Mesenchymal stem cell (in vitro differentiated cells and primary cell): ENCODE measurements at regions not wholly inside any gene's neighbourhood (a gene's known extent, or its start where the extent isn't known, plus 50 kb on each side); places are given as distances from the start of the nearest gene placed in this dataset.

ENCODE experiments used
- DNase-seq: peaks from one replicate; pipeline ENCODE4 v3.0.0-alpha.2; 2013
- H2AFZ ChIP-seq: one replicate; pipeline ENCODE4 v1.6.1; 2013; ENCODE audit warnings: low read depth, mild to moderate bottlenecking, control low read depth, inconsistent platforms, low read length, moderate library complexity
- H2AK5ac ChIP-seq: 2 replicates; pipeline ENCODE4 v1.6.1; 2013; ENCODE audit warnings: low read length, moderate library complexity, mild to moderate bottlenecking, inconsistent platforms; ENCODE audit not compliant: severe bottlenecking
- H2BK120ac ChIP-seq: one replicate; pipeline ENCODE4 v1.6.1; 2013; ENCODE audit warnings: low read depth, mild to moderate bottlenecking, inconsistent platforms, low read length, moderate library complexity
- H2BK12ac ChIP-seq, 2 experiments: one replicate each; pipeline ENCODE4 v1.6.1; 2013; ENCODE audit warnings: inconsistent platforms in 2 of 2, low read length in 2 of 2, mild to moderate bottlenecking in 2 of 2, moderate library complexity in 2 of 2, control low read depth in 1 of 2
- H2BK15ac ChIP-seq: one replicate; pipeline ENCODE4 v1.6.1; 2013; ENCODE audit warnings: mild to moderate bottlenecking, low read depth, inconsistent platforms; ENCODE audit not compliant: poor library complexity, severe bottlenecking
- H2BK5ac ChIP-seq: 2 replicates; pipeline ENCODE4 v1.6.1; 2013; ENCODE audit warnings: low read depth, mild to moderate bottlenecking, low read length, control low read depth, inconsistent platforms; ENCODE audit not compliant: poor library complexity, severe bottlenecking
- H3K14ac ChIP-seq, 2 experiments: one replicate each; pipeline ENCODE4 v1.6.1; 2013; ENCODE audit warnings: inconsistent platforms in 2 of 2, low read length in 2 of 2, control low read depth in 1 of 2, mild to moderate bottlenecking in 1 of 2, moderate library complexity in 1 of 2
- H3K18ac ChIP-seq, 2 experiments: one replicate each; pipeline ENCODE4 v1.6.1; 2013; ENCODE audit warnings: inconsistent platforms in 2 of 2, low read length in 2 of 2, control low read depth in 1 of 2, low read depth in 1 of 2, mild to moderate bottlenecking in 1 of 2
- H3K23ac ChIP-seq, 2 experiments: one replicate each; pipeline ENCODE4 v1.6.1; 2013; ENCODE audit warnings: inconsistent platforms in 2 of 2, low read length in 2 of 2, mild to moderate bottlenecking in 2 of 2, moderate library complexity in 2 of 2, control low read depth in 1 of 2
- H3K27ac ChIP-seq: 2 replicates; pipeline ENCODE4 v1.5.1; 2013; ENCODE audit warnings: mild to moderate bottlenecking, moderate library complexity, low read length, control low read depth, inconsistent platforms; ENCODE audit not compliant: poor library complexity, severe bottlenecking
- H3K27me3 ChIP-seq, 2 experiments: 2 replicates each; pipeline versions ENCODE4 v1.6.1 to v1.7.0; 2013; ENCODE audit warnings: low read length in 2 of 2, mild to moderate bottlenecking in 2 of 2, moderate library complexity in 2 of 2, control low read depth in 1 of 2, inconsistent platforms in 1 of 2; ENCODE audit not compliant: control insufficient read depth in 1 of 2, insufficient read depth in 1 of 2
- H3K36me3 ChIP-seq, 2 experiments: 2 replicates each; pipeline versions ENCODE4 v1.6.1 to v1.7.0; 2013; ENCODE audit warnings: low read length in 2 of 2, control low read depth in 1 of 2, inconsistent platforms in 1 of 2, low read depth in 1 of 2, mild to moderate bottlenecking in 1 of 2; ENCODE audit not compliant: insufficient read depth in 2 of 2, control insufficient read depth in 1 of 2
- H3K4ac ChIP-seq, 2 experiments: one replicate each; pipeline ENCODE4 v1.6.1; 2013; ENCODE audit warnings: inconsistent platforms in 2 of 2, low read length in 2 of 2, mild to moderate bottlenecking in 2 of 2, moderate library complexity in 2 of 2, control low read depth in 1 of 2, low read depth in 1 of 2
- H3K4me1 ChIP-seq: 2 replicates; pipeline ENCODE4 v1.6.1; 2013; ENCODE audit warnings: low read depth, low read length, control low read depth; ENCODE audit not compliant: control insufficient read depth, insufficient read depth
- H3K4me2 ChIP-seq: 2 replicates; pipeline ENCODE4 v1.6.1; 2013; ENCODE audit warnings: low read length, mild to moderate bottlenecking, inconsistent platforms; ENCODE audit not compliant: poor library complexity, severe bottlenecking
- H3K4me3 ChIP-seq, 2 experiments: 2 replicates each; pipeline versions ENCODE4 v1.5.1 to v1.7.0; 2013; ENCODE audit warnings: low read length in 2 of 2, mild to moderate bottlenecking in 2 of 2, control low read depth in 1 of 2, low read depth in 1 of 2; ENCODE audit not compliant: insufficient read depth in 1 of 2
- H3K79me1 ChIP-seq: replicated peaks from 2 replicates; pipeline ENCODE4 v1.6.1; 2013; ENCODE audit warnings: mild to moderate bottlenecking, control low read depth, low read length, inconsistent platforms; ENCODE audit not compliant: poor library complexity, severe bottlenecking
- H3K9ac ChIP-seq: 2 replicates; pipeline ENCODE4 v1.7.0; 2013; ENCODE audit warnings: mild to moderate bottlenecking, low read length, moderate library complexity
- H3K9me3 ChIP-seq: 2 replicates; pipeline ENCODE4 v1.7.0; 2013; ENCODE audit warnings: mild to moderate bottlenecking, low read length; ENCODE audit not compliant: control insufficient read depth
- H4K8ac ChIP-seq: one replicate; pipeline ENCODE4 v1.6.1; 2013; ENCODE audit warnings: inconsistent platforms, mild to moderate bottlenecking, low read length, moderate library complexity
- H4K91ac ChIP-seq: one replicate; pipeline ENCODE4 v1.6.1; 2013; ENCODE audit warnings: mild to moderate bottlenecking, low read length, inconsistent platforms
- WGBS: methylation state at CpG from one replicate; pipeline ENCODE4 v1.1.7; 2013; ENCODE audit warnings: mixed read lengths; 5-methylcytosine and 5-hydroxymethylcytosine counted together

- Histone ChIP-seq H3K18ac (no peak overlapping the region), H3K4ac (no peak overlapping the region), H3K27me3 (no peaks in the 10 kb centered on the region), H3K9ac (no peak overlapping the region), H2BK12ac (no peak overlapping the region), H3K36me3 (no peaks in the 10 kb centered on the region), H3K4me2 (no peak overlapping the region), H3K4me1 (no peaks in the 10 kb centered on the region), H2BK15ac (no peak overlapping the region), H3K14ac (no peak overlapping the region), H2BK120ac (no peak overlapping the region), H4K8ac (no peak overlapping the region), H3K79me1 (no peaks in the 10 kb centered on the region), H2BK5ac (no peak overlapping the region), H3K27ac (no peak overlapping the region), H3K9me3 (peaks cover 4% of the 10 kb centered on the region), H4K91ac (no peak overlapping the region), H2AK5ac (no peak overlapping the region), H3K23ac (no peak overlapping the region), H3K4me3 (no peak overlapping the region), H2AFZ (no peak overlapping the region)
- 91% methylated on average over 3 of the region's 3 CpGs for WGBS
- DNase-seq: no peak
Measured at GRCh38 chr2:56615760-56616159, 432.0 kb downstream of the CCDC85A start.

GRCh38 chr2:56624181-56624580 is 440.4 kb downstream of the CCDC85A start:
- WGBS: 92% methylated on average over 1 of the region's 1 CpG
- Histone ChIP-seq H3K9me3 (no peaks in the 10 kb centered on the region), H3K27ac (no peak overlapping the region), H2AK5ac (no peak overlapping the region), H3K18ac (no peak overlapping the region), H2AFZ (no peak overlapping the region), H3K4me1 (no peaks in the 10 kb centered on the region), H2BK15ac (no peak overlapping the region), H4K91ac (no peak overlapping the region), H3K4me2 (no peak overlapping the region), H3K36me3 (no peaks in the 10 kb centered on the region), H3K4ac (no peak overlapping the region), H3K4me3 (no peak overlapping the region), H4K8ac (no peak overlapping the region), H3K27me3 (no peaks in the 10 kb centered on the region), H3K79me1 (no peaks in the 10 kb centered on the region), H2BK5ac (no peak overlapping the region), H2BK120ac (no peak overlapping the region), H3K9ac (no peak overlapping the region), H2BK12ac (no peak overlapping the region), H3K14ac (no peak overlapping the region), H3K23ac (no peak overlapping the region)
- DNase-seq: no peak

GRCh38 chr2:56626927-56627326 is 443.1 kb downstream of the CCDC85A start:
- H3K9me3 ChIP-seq: no peaks in the 10 kb centered on the region
- WGBS: 93% methylated on average over 2 of the region's 3 CpGs

GRCh38 chr2:56630286-56630685 is 446.5 kb downstream of the CCDC85A start:
- H3K4me1 ChIP-seq: no peaks in the 10 kb centered on the region
- no peaks in the 10 kb centered on the region for H3K79me1 ChIP-seq
- H3K27ac ChIP-seq: no peak overlapping the region
- no peak overlapping the region for H3K4me2 ChIP-seq
- no peak overlapping the region for H2BK12ac ChIP-seq
- H3K36me3 ChIP-seq: no peaks in the 10 kb centered on the region
- H3K9ac ChIP-seq: no peak overlapping the region
- H4K91ac ChIP-seq: no peak overlapping the region
- no peak overlapping the region for H2BK120ac ChIP-seq
- no peak overlapping the region for H3K4ac ChIP-seq
- no peak overlapping the region for H3K4me3 ChIP-seq
- H3K9me3 ChIP-seq: no peaks in the 10 kb centered on the region
- 100% methylated on average over 1 of the region's 2 CpGs for WGBS
- DNase-seq: no peak
- no peak overlapping the region for H2BK5ac ChIP-seq
- H2BK15ac ChIP-seq: no peak overlapping the region
- H2AFZ ChIP-seq: no peak overlapping the region
- no peak overlapping the region for H3K18ac ChIP-seq
- H3K23ac ChIP-seq: no peak overlapping the region
- H2AK5ac ChIP-seq: no peak overlapping the region
- H3K14ac ChIP-seq: no peak overlapping the region
- H4K8ac ChIP-seq: no peak overlapping the region
- H3K27me3 ChIP-seq: no peaks in the 10 kb centered on the region

More at GRCh38 chr2:56626927-56627326, 443.1 kb downstream of the CCDC85A start:
- Histone ChIP-seq H3K36me3 (no peaks in the 10 kb centered on the region), H2AK5ac (no peak overlapping the region), H3K4me2 (no peak overlapping the region), H2BK15ac (no peak overlapping the region), H3K23ac (no peak overlapping the region), H3K18ac (no peak overlapping the region), H3K4me1 (no peaks in the 10 kb centered on the region), H2BK5ac (no peak overlapping the region), H3K27ac (no peak overlapping the region), H2BK12ac (no peak overlapping the region), H3K27me3 (no peaks in the 10 kb centered on the region), H2AFZ (no peak overlapping the region), H4K91ac (no peak overlapping the region), H3K9ac (no peak overlapping the region), H3K79me1 (no peaks in the 10 kb centered on the region), H3K4me3 (no peak overlapping the region), H3K4ac (no peak overlapping the region), H2BK120ac (no peak overlapping the region), H3K14ac (no peak overlapping the region), H4K8ac (no peak overlapping the region)
- no peak for DNase-seq
